AG08396 (cell line): ENCODE measurements at regions not wholly inside any gene's neighbourhood (a gene's known extent, or its start where the extent isn't known, plus 50 kb on each side); places are given as distances from the start of the nearest gene placed in this dataset.

ENCODE experiments used
- DNase-seq: peaks from one replicate; pipeline ENCODE4 v3.0.0; 2012; ENCODE audit warnings: low spot score, mixed read lengths

DNA sequence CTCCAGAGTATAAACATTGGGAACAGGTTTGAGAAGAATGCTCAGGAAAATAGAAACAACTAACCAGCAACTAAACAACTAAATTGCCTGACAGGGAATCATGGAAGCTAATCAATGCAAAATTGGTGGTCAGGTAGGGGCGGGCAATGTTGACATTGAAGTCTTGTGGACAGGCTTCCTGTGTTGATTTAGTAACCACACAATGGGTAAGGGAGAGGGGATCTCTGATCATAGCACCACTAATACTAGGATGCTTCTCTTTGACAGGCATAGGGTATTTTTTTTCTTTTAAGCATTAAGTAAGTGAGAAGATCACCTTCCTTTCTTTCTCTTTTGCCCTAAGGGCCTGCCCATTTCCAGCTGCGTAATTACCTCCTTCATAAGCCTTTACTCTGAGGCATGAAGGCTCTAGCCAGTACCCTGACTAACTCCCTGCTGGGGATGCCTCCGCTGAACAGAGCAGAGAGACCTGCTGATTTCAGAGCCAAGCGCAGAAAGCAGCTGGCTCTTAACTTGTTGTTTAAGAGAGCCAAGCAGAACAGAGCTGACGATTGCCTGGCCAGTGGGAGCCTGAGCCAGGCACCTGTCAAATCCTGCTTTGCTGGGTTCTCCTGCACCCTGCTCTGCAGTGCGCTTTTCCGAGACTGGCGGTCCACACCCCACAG, 118.7 kb downstream of the BMP2 start:
- no peak for DNase-seq

- no peak for DNase-seq
Measured at GRCh38 chr20:6887966-6888365, 120.5 kb downstream of the BMP2 start.

DNA sequence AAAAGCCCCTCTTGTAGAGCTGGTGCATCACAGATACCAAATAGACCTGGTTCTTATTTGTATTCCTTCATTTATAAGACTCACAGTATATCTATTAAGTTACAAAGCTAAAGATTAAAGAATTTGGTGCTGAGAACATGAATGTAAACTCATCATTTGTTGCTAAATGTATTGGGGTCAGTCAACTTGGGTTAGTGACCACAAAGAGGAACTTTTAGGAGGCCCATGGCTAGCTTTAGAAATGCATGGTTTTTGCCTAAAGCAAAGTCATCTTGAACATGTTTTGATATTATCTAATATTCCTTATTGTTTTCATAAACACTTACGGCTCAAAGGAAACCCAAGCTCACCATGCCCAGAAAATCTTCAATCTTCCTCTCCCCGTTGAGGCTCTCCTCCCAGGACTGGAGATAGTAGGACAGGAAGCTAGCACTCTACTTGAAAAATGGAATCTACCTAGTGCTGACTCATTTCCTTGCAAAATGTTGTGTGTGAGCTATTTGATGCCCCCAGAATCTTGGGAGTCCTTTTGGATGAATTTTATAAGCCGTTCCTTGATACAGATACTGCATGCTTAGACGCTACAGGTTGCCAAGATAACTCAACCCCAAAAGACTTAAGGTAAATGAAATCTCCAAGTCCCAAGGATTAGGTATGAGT, 121.4 kb downstream of the BMP2 start:
- no peak for DNase-seq

- DNase-seq, result no peak
Measured at GRCh38 chr20:6892724-6893123, 125.2 kb downstream of the BMP2 start.

DNA sequence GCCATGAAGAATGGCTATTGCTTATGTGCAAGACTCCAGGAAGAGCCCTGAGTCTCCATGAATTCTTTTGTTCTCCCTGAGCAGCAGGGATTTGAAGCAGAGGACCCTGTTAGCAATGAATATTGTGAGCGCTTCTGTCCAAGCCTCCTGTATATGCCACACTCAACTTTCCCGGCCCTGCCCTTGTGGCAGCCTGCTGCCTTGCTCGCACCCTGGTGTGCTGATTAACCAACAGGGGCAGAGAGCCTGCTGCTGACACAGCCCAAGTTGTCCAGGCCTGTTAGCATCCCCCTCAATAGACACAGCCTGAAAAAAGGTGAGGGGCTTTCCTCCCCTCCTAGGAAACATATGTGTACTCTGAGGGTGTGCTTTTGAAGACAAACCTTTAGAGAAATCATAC, 131.4 kb downstream of the BMP2 start:
- no peak for DNase-seq

DNA sequence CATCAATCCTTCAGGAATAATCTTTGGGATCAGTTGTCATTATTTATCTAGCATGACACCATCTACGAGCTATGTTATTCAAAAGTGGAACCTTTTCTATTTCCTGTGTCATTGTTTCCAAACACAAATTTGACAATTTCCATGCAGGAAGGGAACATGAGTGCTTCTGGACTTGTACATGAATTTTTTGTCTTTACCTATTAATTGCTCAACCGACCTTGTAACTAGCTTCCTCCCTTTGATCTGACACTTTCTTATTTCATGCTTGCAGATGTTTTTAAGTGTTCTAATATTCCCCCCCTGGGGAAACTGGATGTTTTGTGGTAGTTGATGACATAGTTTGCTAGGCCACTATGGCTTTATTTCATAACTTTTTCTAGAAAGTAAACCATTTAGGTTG, 139.4 kb downstream of the BMP2 start:
- no peak for DNase-seq

DNA sequence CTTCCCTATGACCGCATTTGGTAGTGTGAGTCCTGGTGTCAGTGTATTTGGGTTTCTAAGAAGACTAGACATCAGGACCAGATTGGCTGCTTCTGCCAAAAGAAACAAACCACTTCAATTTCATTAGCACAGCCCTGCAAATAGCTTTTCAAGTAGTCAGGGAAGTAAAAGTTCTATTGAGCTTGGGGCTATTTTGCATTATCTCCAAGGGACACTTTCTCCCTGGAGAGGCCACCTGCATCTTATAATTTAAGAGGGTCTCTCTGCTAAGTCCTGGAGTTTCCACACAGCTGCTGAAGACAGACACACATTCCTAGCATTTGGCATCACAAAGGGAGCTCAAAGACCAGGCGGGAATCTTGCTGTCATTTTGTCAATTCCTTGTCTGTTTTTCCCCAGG, 141.2 kb downstream of the BMP2 start:
- no peak for DNase-seq

GRCh38 chr20:6909608-6910007, 142.1 kb downstream of the BMP2 start:
- DNase-seq, result no peak

- no peak for DNase-seq
Measured at GRCh38 chr20:6914986-6915385, 147.5 kb downstream of the BMP2 start.

GRCh38 chr20:6916938-6917337, 149.5 kb downstream of the BMP2 start:
- no peak for DNase-seq

DNA sequence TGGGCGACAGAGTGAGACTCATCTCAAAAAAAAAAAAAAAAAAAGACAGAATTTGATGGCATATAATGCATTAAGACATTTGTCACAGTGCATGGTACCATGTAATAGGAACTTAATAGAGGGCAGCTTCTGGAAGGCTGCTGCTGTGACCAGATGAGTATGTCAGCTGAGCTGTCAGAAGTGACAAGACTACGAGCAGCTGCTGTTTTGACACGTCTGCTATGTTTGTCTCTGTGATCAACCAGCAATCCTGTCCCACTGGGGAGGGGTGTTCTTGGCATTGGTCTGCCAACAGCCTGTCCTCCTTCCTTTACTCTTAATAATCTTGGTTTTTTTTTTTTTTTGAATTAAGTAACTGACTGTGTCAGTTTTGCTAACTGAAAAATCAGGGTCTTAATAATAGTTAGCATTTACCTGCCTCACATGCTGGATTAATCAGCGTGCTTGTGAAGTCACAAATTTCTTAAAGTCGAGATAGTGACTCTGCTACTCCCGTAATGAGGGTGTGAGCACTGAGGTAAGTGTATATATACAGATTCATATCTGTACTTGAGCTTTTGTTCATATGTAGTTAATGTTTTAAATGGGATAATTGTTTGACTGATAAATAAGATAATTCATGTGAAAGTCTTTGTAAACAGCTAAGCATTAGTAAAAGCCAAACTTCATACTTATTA, 152.4 kb downstream of the BMP2 start:
- DNase-seq, result no peak

DNA sequence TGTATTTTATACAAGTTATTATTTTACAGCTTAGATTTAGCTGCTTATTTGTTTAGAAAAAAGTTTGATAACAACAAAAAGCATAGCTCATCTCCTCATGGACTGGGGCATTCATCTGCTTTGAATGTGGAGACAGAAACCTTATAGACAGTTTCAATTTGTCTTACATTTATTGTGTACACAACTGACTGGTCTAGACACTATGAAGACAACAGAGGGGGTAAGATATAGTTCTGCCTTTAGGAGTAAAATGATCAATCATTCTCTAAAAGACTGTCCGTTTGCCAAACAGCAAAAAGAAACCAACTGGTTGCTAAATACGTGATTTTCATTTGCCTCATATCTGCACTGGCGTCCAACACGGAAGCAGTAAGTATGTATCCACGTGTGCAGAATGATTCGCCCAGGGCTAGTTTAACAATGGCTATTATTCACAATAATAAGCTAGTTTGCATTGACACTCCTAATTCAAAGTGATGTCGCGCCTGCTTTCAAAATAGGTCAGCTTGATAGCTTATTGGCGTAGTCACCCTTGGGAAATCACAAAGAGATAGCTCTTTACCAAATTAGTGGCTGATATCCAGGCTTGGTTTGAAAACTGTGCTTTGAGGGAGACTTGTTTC, 153.6 kb downstream of the BMP2 start:
- DNase-seq, result no peak

GRCh38 chr20:6921717-6922386, 154.4 kb downstream of the BMP2 start:
- DNase-seq, result no peak

DNA sequence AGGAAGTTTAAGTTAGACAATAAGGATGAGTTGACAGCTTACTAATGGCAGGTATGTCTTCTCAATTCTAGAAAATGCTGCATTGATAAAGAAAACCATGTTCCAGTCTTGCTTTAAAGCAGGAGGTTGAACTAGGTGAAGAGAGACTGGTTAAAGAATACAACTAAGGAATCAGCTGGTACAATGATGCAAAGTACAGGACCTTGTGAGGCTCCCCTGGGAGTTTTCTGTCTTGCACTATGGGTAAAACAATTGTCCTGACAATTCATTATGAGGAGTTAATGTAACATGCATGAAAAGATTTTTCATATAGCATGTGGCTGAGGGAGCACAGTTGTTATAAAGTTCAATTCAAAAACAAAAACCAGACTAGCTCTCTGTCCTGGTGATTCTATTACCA, 157.2 kb downstream of the BMP2 start:
- no peak for DNase-seq

- DNase-seq, result no peak
Measured at GRCh38 chr20:6925744-6926278, 158.3 kb downstream of the BMP2 start.

DNA sequence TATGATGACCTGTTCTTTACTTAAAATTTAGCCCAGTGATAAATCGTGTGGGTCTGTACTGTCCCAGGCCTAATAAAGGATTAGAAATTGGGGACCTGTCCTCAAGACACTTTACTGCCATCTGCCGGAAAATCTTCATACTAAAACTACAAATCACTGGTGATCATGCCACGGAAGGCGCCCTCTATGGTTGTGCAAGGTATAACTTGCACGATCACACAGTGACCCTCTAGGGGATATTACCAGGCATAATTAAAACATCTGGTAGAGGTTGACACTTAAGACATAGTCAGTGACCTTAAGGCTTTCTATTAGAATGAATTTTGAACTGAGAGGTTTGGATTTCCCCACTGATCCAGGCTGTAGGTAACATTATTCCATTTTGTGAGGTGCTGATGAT, 172.6 kb downstream of the BMP2 start:
- no peak for DNase-seq

- no peak for DNase-seq
Measured at GRCh38 chr20:6940876-6941275, 173.4 kb downstream of the BMP2 start.

GRCh38 chr20:6941571-6941970, 174.1 kb downstream of the BMP2 start:
- DNase-seq, result no peak

DNA sequence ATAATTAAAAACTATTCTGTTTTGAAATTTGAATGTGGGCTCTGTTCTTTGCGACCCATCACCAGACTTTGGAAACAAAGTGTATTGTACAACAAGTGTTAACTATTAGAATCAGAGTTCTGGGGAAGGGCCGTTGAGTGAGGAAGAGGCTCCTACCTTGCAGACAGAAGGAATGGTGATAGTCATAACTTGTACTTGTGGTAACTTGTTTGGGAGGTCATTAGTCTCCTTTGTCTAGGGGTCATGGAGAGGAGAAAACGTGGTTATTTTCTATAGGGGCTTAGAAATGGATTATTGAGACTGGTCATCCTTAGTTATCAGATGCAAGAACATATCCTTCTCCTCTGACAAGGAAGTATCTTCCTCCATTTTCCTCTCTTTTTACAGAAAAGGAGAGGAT, 174.8 kb downstream of the BMP2 start:
- DNase-seq, result no peak

DNA sequence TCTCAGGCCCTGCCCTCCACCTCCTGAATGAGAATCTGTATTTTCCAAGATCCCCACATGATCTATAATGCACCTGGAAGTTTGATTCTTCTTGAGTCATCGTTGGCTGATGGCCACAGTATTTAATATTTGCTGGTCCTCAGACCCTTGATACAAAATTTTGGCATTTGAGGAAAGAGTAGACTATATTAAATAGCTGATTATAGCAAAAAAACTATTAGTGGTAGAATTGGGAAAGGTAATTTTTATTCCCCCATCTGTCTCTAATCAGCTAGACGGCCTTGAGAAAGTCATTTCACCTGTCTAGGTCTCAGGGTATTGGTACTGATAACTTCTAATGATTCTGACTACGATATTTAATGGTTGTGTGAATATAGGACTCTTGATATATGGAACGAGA, 176.8 kb downstream of the BMP2 start:
- DNase-seq, result no peak

DNA sequence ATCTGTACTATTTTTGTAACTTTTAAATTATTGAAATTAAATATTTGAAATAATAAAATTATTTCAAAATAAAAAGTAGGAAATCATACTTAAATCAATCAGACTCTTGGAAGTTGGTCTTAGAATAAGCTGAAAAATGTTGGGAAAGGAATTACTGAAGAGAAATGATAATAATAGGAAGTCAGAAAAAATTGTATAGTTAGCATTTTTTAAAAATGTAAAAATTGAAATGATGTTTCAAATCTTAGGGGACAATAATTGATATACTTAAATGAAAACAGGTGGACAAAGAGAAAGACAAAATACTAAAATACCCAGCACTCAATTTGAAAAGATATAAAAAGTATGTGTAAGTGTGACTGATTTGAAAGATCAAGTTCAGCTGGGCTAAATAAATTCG, 186.1 kb downstream of the BMP2 start:
- no peak for DNase-seq

DNA sequence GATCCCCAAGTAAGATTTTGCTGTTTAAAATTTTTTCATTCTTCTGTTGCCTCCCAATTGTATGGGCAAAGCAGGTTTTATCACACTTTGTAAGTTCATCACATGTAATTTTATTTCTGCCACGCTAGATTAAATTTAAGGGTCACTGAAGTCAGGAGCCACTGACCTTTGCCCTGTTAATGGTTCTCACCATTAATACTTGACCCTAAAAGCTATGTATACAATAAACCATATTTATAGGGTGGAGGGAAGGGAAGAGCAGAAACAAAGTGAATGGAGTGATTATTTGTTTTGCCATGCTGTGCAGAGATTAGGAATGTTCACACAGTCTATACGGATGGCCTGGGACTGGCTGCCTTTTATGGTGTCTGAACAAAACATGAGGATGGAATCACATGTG, 186.7 kb downstream of the BMP2 start:
- DNase-seq, result no peak
